ENCODE measurements at regions not wholly inside any gene's neighbourhood (a gene's known extent, or its start where the extent isn't known, plus 50 kb on each side); places are given as distances from the start of the nearest gene placed in this dataset.

DNA sequence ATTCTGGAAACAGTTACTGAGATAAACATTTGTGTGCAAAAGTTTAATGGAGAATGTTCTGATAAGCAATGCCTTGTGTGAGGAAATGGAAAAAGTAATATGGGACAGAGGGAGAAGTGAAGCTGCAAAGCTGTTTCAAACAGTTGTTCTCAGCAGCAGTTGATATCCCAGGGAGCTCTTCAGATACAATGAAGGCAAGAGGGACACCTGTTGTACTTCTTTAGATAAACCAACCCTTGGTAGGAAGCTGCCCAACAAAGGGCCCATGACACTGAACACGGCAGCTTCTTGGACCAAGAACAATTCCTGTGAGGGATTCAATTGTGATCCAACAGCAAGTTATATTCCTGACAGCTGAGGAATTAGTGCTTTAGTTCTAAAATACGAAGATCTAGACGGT, 894.3 kb upstream of the PCDH20 start:
- H3K9me3 ChIP-seq (ENCODE audit: control insufficient read depth in 1 of 2, insufficient read depth in 1 of 2, low read depth in 1 of 2, low read length in 2 of 2) = no peaks in the 10 kb centered on the region
- DNase-seq (ENCODE audit: low read depth, low spot score) = no peak
- H3K4me1 ChIP-seq (ENCODE audit: control insufficient read depth in 1 of 2, insufficient read depth in 2 of 2, low read length in 2 of 2) = no peaks in the 10 kb centered on the region
- no peaks in the 10 kb centered on the region for H4K20me1 ChIP-seq (ENCODE audit: insufficient read depth)
- H3K27me3 ChIP-seq (ENCODE audit: insufficient read depth, low read length) = no peaks in the 10 kb centered on the region
- ChIA-PET POLR2A (no interaction called here), RAD21 (ENCODE audit: low non-redundant PET in 1 of 2, low total read pairs in 2 of 2, uncharacterized antibody in 2 of 2, unreplicated experiment in 2 of 2) (no interaction called here), CTCF (no interaction called here)
- BruUV-seq (replicated peaks) = no TSS peak
- intact Hi-C loops (cut with micrococcal nuclease) = no loop called here
- H3K27ac ChIP-seq (ENCODE audit: low read depth, low read length) = no peak overlapping the region
- no peak overlapping the region for H2AFZ ChIP-seq (ENCODE audit: low read depth, low read length, poor library complexity, severe bottlenecking)
- no peaks in the 10 kb centered on the region; the same call in 1 of the 2 replicates for H3K9me2 ChIP-seq (ENCODE audit: insufficient read depth)
- no peaks in the 10 kb centered on the region for H3K36me3 ChIP-seq (ENCODE audit: control insufficient read depth in 1 of 2, insufficient read depth in 2 of 2, low read length in 2 of 2)
- TF ChIP-seq, protein P1, sequence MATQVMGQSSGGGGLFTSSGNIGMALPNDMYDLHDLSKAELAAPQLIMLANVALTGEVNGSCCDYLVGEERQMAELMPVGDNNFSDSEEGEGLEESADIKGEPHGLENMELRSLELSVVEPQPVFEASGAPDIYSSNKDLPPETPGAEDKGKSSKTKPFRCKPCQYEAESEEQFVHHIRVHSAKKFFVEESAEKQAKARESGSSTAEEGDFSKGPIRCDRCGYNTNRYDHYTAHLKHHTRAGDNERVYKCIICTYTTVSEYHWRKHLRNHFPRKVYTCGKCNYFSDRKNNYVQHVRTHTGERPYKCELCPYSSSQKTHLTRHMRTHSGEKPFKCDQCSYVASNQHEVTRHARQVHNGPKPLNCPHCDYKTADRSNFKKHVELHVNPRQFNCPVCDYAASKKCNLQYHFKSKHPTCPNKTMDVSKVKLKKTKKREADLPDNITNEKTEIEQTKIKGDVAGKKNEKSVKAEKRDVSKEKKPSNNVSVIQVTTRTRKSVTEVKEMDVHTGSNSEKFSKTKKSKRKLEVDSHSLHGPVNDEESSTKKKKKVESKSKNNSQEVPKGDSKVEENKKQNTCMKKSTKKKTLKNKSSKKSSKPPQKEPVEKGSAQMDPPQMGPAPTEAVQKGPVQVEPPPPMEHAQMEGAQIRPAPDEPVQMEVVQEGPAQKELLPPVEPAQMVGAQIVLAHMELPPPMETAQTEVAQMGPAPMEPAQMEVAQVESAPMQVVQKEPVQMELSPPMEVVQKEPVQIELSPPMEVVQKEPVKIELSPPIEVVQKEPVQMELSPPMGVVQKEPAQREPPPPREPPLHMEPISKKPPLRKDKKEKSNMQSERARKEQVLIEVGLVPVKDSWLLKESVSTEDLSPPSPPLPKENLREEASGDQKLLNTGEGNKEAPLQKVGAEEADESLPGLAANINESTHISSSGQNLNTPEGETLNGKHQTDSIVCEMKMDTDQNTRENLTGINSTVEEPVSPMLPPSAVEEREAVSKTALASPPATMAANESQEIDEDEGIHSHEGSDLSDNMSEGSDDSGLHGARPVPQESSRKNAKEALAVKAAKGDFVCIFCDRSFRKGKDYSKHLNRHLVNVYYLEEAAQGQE (IDR thresholded peaks at IDR 0.05; ENCODE audit: low read depth) = no peak
- TF ChIP-seq, protein P2, sequence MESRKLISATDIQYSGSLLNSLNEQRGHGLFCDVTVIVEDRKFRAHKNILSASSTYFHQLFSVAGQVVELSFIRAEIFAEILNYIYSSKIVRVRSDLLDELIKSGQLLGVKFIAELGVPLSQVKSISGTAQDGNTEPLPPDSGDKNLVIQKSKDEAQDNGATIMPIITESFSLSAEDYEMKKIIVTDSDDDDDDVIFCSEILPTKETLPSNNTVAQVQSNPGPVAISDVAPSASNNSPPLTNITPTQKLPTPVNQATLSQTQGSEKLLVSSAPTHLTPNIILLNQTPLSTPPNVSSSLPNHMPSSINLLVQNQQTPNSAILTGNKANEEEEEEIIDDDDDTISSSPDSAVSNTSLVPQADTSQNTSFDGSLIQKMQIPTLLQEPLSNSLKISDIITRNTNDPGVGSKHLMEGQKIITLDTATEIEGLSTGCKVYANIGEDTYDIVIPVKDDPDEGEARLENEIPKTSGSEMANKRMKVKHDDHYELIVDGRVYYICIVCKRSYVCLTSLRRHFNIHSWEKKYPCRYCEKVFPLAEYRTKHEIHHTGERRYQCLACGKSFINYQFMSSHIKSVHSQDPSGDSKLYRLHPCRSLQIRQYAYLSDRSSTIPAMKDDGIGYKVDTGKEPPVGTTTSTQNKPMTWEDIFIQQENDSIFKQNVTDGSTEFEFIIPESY (IDR thresholded peaks at IDR 0.05; ENCODE audit: extremely low read depth, insufficient replicate concordance, low read length) = no peak
- TF ChIP-seq POLR2A (IDR thresholded peaks at IDR 0.05; ENCODE audit: borderline replicate concordance, extremely low read depth, insufficient read depth, insufficient read length) (no peak), SRF (IDR thresholded peaks at IDR 0.05; ENCODE audit: low read depth) (no peak), CTCF (IDR thresholded peaks at IDR 0.05 in 2 of 3, conservative IDR thresholded peaks at IDR 0.05 in 1 of 3; ENCODE audit: borderline replicate concordance in 1 of 3, insufficient read depth in 1 of 3, low read depth in 2 of 3, low read length in 2 of 3) (no peak), EZH2phosphoT487 (IDR thresholded peaks at IDR 0.05; ENCODE audit: borderline replicate concordance) (no peak), RAD21 (IDR thresholded peaks at IDR 0.05; ENCODE audit: low read depth) (no peak), MAX (IDR thresholded peaks at IDR 0.05) (no peak), TCF7L2 (IDR thresholded peaks at IDR 0.05; ENCODE audit: borderline replicate concordance, extremely low read depth, insufficient read depth, insufficient read length) (no peak), SIN3A (IDR thresholded peaks at IDR 0.05; ENCODE audit: low read depth) (no peak), YY1 (IDR thresholded peaks at IDR 0.05; ENCODE audit: extremely low read depth, insufficient replicate concordance, low read depth, low read length) (no peak)
- no peaks in the 10 kb centered on the region for H3K79me2 ChIP-seq (ENCODE audit: insufficient read depth, low read length)
- H3K9ac ChIP-seq (ENCODE audit: low read length) = no peak overlapping the region
- H3K4me3 ChIP-seq (replicated peaks in 1 of 2; ENCODE audit: low read depth in 1 of 2, low read length in 2 of 2) = no peak overlapping the region
- no peak for ATAC-seq
- H3K4me2 ChIP-seq (ENCODE audit: low read length) = no peak overlapping the region

Measured in HCT116 (cell line).